Esophagus (tissue), 2 donors: ENCODE measurements at regions not wholly inside any gene's neighbourhood (a gene's known extent, or its start where the extent isn't known, plus 50 kb on each side); places are given as distances from the start of the nearest gene placed in this dataset.

ENCODE experiments used
- H3K27ac ChIP-seq, 2 donors: one replicate each; pipeline ENCODE4 v1.5.1; 2013; ENCODE audit warnings: low read depth in 2 of 2, mild to moderate bottlenecking in 2 of 2, inconsistent platforms in 1 of 2, low read length in 1 of 2, moderate library complexity in 1 of 2
- H3K27me3 ChIP-seq, 2 donors: one replicate each; pipeline ENCODE4 v1.6.1; 2013; ENCODE audit warnings: low read length in 2 of 2, control low read depth in 1 of 2, mild to moderate bottlenecking in 1 of 2; ENCODE audit not compliant: insufficient read depth in 2 of 2, control insufficient read depth in 1 of 2
- H3K36me3 ChIP-seq, 2 donors: one replicate each; pipeline ENCODE4 v1.6.1; 2013; ENCODE audit warnings: low read length in 1 of 2; ENCODE audit not compliant: control insufficient read depth in 2 of 2, insufficient read depth in 2 of 2
- H3K4me1 ChIP-seq, 2 donors: one replicate each; pipeline ENCODE4 v1.6.1; 2013; ENCODE audit warnings: low read length in 1 of 2; ENCODE audit not compliant: control insufficient read depth in 2 of 2, insufficient read depth in 2 of 2
- H3K4me3 ChIP-seq, 2 donors: one replicate each; pipeline ENCODE4 v1.5.1; 2013; ENCODE audit warnings: low read length in 2 of 2, mild to moderate bottlenecking in 2 of 2, low read depth in 1 of 2, moderate library complexity in 1 of 2
- H3K9me3 ChIP-seq, 2 donors: one replicate each; pipeline ENCODE4 v1.6.1; 2013; ENCODE audit warnings: mild to moderate bottlenecking in 2 of 2, low read depth in 1 of 2, low read length in 1 of 2, moderate library complexity in 1 of 2; ENCODE audit not compliant: control insufficient read depth in 2 of 2, insufficient read depth in 1 of 2
- WGBS, 2 donors: extraction: QIAGEN DNeasy Blood & Tissue Kit; methylation state at CpG; one replicate each; pipeline ENCODE4 v1.1.7; 2013; 5-methylcytosine and 5-hydroxymethylcytosine counted together
- donor health status: healthy with polysubstance abuse.
- donor health status: Bipolar disorder and iron deficiency.

DNA sequence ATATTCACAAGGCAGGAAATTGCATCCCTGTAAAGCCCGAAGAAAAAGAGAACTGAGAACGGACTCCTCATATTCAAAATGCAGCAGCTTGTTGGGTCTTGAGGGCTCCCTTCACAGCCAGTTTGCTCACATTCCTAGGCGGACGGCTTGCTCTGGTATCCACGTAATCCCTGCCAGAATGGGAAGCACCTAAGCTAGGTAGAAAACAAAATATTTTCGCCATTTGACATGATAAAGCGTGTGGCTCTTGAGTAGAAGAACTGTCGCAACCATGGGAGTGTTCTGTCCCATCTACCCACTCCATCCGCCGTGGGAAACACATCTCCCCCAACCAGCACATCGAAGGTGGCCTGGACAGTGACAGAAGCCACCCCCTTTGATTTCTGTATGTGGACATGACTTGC is 183.1 kb downstream of the GAS1 start:
- Histone ChIP-seq H3K4me3 (no peak overlapping the region), H3K9me3 (peaks cover 0 to 2% of the 10 kb centered on the region in 2 donors), H3K27me3 (no peaks in the 10 kb centered on the region), H3K27ac (no peak overlapping the region), H3K4me1 (peaks cover 0 to 5% of the 10 kb centered on the region in 2 donors), H3K36me3 (no peaks in the 10 kb centered on the region)
- 71 to 79% methylated on average over 11 of the region's 11 CpGs for whole genome bisulfite sequencing, 2 donors

DNA sequence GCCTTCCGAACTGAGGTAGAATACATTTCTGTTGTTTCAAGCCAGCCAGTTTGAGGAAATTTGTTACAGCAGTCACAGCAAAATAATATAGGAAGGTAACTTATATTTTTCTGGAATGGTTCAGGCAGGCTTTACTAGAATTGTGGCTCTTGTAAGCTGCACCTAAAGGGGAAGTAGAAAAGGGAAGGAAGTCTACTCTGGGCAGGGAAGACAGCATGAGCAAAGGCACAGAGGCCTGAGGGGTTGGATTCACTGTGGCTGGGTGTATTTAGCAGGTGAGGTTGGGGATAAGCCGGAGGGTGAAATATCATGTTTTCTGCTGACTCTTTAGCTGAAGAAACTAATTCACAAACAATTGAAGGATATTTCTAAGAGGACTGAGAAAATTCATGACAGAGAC is 183.5 kb downstream of the GAS1 start:
- Histone ChIP-seq H3K36me3 (no peaks in the 10 kb centered on the region), H3K9me3 (peaks cover 0 to 2% of the 10 kb centered on the region in 2 donors), H3K4me3 (no peak overlapping the region), H3K27ac (no peak overlapping the region), H3K27me3 (no peaks in the 10 kb centered on the region), H3K4me1 (peaks cover 0 to 5% of the 10 kb centered on the region in 2 donors)
- 80 to 86% methylated on average over 2 of the region's 2 CpGs for WGBS, 2 donors

DNA sequence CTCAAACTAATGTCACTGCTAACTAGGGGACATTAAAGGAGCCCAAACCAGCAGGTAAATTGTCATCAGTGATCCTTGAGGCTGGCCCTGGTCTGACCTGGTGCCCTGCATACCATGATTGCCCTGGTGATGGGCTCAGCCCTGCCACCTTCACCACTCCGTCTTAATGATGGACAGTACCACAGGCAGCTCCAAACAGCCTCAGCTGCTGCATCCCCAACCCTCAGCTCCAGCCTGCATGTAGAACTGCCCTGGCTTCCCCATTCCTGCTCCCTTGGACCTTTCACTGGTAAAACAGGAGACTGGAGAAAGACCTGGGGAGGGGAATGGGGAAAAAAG is 190.0 kb downstream of the GAS1 start:
- Histone ChIP-seq H3K27me3 (no peaks in the 10 kb centered on the region), H3K27ac (no peak overlapping the region), H3K9me3 (no peaks in the 10 kb centered on the region), H3K4me3 (no peak overlapping the region), H3K36me3 (no peaks in the 10 kb centered on the region), H3K4me1 (peaks cover 0 to 2% of the 10 kb centered on the region in 2 donors)
- WGBS, 2 donors: 89 to 94% methylated on average over 1 of the region's 1 CpG

DNA sequence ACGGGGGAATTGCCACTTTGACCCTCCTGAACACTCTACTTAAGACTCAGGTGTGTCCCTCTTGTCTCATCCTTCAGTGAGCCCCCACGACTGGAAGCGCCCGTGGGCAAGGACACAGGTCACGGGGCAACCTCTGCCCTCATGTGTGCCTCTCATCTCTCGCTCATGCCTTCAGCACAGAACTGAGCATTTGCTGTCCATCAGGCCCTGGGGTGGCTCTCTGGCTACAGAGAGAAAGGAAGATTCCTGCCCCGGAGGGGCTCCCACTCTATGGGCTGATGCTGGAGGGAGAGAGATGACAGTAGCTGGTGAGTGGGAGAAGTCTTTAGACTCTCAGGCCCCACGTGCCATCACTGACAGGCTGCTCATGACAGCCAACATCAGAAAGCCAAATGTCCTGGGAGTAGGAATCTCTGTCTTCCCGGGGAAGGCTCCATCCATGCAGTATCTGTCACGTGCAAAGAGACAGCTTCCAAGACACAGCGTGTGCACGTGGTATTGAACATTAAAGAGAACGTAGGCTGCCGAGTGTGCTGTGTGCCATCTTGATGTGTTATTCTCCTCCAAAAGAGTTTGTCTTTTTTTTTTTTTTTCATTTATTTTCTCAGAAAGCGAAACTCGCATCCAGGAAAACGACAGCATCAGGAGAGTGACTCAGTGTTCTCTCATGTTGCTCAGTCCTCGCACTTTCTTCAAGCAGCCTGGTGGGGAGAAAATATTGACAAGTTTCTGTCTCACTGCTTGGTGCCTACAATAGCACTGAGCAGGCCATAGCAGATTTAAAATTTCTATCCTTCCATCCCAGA is 190.5 kb downstream of the GAS1 start:
- no peaks in the 10 kb centered on the region for H3K36me3 ChIP-seq
- H3K9me3 ChIP-seq: no peaks in the 10 kb centered on the region
- H3K4me1 ChIP-seq: peaks cover 0 to 2% of the 10 kb centered on the region in 2 donors
- H3K27me3 ChIP-seq: no peaks in the 10 kb centered on the region
- no peak overlapping the region for H3K4me3 ChIP-seq
- WGBS, 2 donors: 84% methylated on average over 18 of the region's 18 CpGs
- H3K27ac ChIP-seq: no peak overlapping the region

DNA sequence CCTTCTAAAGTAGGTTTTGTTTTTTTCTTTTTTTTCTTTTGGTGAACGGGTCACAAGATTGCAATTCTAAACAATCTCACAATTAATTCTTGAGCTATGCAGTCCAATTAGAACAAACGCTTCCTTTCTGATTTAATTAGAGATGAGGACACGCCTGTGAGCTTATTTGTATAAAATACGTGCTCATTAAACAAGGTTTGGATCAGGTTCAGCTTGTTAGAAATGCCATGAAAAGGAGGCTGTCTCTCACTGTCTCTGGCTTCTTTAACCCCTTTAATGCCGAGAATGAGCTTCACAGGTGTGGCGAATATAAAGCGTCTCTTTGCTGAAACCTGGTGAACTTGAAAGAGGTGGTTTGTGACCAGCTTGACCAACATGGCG is 191.8 kb downstream of the GAS1 start:
- Histone ChIP-seq H3K4me1 (peaks cover 0 to 4% of the 10 kb centered on the region in 2 donors), H3K36me3 (no peaks in the 10 kb centered on the region), H3K9me3 (no peaks in the 10 kb centered on the region), H3K27ac (no peak overlapping the region), H3K27me3 (no peaks in the 10 kb centered on the region), H3K4me3 (no peak overlapping the region)
- 65% methylated on average over 8 of the region's 8 CpGs for WGBS, 2 donors

DNA sequence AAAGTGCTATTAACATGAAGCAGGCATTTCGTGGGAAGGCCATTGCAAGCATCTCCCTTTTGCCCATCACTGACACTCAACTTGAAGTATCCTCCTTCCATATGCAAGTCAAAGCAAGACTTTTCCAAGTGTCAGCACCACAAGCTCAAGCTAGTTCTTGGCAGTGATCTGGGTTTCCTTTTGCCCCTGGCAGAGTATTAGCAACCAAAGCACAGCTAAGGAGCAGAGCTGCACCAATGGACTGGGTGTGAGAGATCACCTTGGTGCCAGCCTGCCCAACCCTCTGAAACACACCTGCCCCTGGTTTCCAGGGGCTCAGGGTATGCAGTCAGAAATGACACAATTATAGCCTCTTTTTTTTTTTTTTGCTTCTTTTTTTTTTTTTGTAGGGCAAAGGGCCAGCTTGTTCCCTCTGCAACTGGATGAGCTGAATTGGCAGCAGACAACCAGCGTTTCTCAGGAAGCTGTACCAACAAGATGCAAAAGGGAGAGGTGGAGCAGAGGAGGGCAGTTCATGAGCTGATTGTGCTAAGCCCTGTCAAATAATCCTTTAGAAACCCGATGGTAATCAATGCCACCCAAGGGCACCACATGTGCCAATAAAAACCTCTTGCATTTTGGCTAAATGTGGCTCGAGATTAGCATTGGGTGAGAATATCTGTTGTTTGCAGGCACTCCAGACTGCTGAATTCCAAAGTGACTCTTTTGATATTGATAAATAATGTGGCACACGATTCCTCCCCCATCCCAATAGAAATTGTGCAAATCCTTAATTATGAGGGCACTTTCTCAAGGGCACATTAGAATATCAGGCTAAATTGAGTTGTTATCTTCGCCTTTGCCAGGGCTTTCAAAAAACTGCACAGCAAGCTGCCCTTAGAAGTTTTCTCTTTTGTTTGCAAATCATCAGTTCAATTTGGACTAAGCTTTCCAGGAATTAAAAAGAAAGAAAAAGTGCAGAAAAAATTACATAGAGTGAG is 192.4 kb downstream of the GAS1 start:
- Histone ChIP-seq H3K36me3 (no peaks in the 10 kb centered on the region), H3K9me3 (no peaks in the 10 kb centered on the region), H3K4me3 (no peak overlapping the region), H3K4me1 (peaks cover 0 to 4% of the 10 kb centered on the region in 2 donors), H3K27me3 (no peaks in the 10 kb centered on the region), H3K27ac (no peak overlapping the region)
- 32 to 33% methylated on average over 6 of the region's 6 CpGs for WGBS, 2 donors

DNA sequence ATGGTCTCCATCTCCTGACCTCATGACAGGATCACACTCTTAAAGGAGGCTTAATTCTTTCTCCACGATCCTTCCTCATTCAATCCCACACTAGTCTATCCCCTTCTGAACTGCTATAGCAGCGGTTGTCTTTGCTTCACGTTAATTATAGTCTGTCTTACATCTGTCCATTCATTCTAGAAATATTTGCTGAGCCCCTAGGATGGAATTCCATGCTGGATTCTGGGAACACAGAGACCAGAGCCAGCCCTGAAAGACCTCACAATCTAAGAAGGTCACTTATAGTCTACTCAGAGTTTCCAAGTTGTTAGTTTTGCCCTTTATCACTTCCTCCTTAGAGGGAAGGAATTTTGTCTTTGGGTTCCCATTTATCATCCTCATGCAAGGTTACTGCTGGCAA is 193.5 kb downstream of the GAS1 start:
- no peak overlapping the region for H3K27ac ChIP-seq
- H3K36me3 ChIP-seq: no peaks in the 10 kb centered on the region
- H3K4me3 ChIP-seq: no peak overlapping the region
- H3K27me3 ChIP-seq: no peaks in the 10 kb centered on the region
- 86 to 87% methylated on average over 3 of the region's 3 CpGs for WGBS, 2 donors
- peaks cover 0 to 4% of the 10 kb centered on the region in 2 donors for H3K4me1 ChIP-seq
- no peaks in the 10 kb centered on the region for H3K9me3 ChIP-seq

DNA sequence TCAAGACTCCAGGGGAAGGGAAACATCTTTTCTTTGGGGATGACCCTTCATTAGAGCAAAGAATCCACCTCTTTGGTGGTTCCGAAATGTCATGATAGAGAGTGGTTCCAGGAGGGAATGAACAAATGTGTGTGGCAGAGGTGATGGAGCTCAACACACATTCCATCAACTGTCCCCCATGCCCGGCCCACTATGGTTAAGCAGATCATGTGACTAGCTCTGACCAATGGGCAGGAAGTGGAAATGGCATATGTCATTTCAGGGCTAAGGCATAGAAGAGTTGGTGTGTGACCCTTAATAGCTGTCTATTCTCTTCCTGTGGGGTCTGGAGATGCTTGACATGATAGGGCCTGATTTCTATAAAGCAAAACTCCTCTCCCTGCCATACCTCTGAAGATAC is 194.6 kb downstream of the GAS1 start:
- WGBS, 2 donors: 92 to 95% methylated on average over 2 of the region's 2 CpGs
- no peaks in the 10 kb centered on the region for H3K27me3 ChIP-seq
- peaks cover 0 to 4% of the 10 kb centered on the region in 2 donors for H3K4me1 ChIP-seq
- H3K36me3 ChIP-seq: no peaks in the 10 kb centered on the region
- H3K4me3 ChIP-seq: no peak overlapping the region
- no peak overlapping the region for H3K27ac ChIP-seq
- H3K9me3 ChIP-seq: no peaks in the 10 kb centered on the region

DNA sequence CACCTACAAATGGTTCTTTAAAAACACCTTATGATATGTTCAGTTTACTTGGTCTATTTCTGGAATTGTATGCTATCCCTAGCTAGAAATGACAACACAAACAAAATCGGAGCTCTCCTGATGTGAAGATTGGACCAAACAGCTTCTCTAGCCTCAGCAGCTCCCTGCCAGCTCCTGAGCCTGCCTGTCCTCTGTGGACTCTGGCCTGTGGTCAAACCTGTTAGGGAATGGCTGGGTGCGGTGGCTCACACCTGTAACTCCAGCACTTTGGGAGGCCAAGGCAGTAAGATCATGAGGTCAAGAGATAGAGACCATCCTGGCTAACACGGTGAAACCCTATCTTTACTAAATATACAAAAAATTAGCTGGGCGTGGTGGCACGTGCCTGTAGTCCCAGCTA is 195.3 kb downstream of the GAS1 start:
- H3K4me3 ChIP-seq: no peak overlapping the region
- H3K9me3 ChIP-seq: no peaks in the 10 kb centered on the region
- no peaks in the 10 kb centered on the region for H3K36me3 ChIP-seq
- peaks cover 0 to 4% of the 10 kb centered on the region in 2 donors for H3K4me1 ChIP-seq
- no peak overlapping the region for H3K27ac ChIP-seq
- no peaks in the 10 kb centered on the region for H3K27me3 ChIP-seq
- WGBS, 2 donors: 91 to 94% methylated on average over 5 of the region's 5 CpGs
